Pancreas (tissue), 10 donors: ENCODE measurements at regions not wholly inside any gene's neighbourhood (a gene's known extent, or its start where the extent isn't known, plus 50 kb on each side); places are given as distances from the start of the nearest gene placed in this dataset.

Source experiments
- ATAC-seq, 4 donors: fragments of 200-7000 bp; cut with Tn5 transposase; one replicate each; pipeline versions ENCODE4 v1.8.0 to v1.9.1; 2020; ENCODE audit warnings: mild to moderate bottlenecking in 4 of 4, moderate library complexity in 4 of 4
- DNase-seq, 6 donors: peaks; one replicate each; pipeline ENCODE4 v3.0.0-alpha.2; 2020
- FAIRE-seq: peaks from 2 replicates; lab custom pipeline; 2012; peaks lifted over from hg19 to GRCh38; lab: Jason Lieb, UNC
- H3K27ac ChIP-seq, 4 donors: fragments of 200-600 bp; sonication (generic); 1 replicate in 3 of 4; 2 replicates in 1 of 4; pipeline versions ENCODE4 v1.5.0 to v1.8.0; 2020
- H3K27me3 ChIP-seq, 4 donors: fragments of 200-600 bp; one replicate each; pipeline ENCODE4 v1.8.0; 2021
- H3K36me3 ChIP-seq, 3 donors: fragments of 200-600 bp; sonication (generic) in 1 of 3; one replicate each; pipeline versions ENCODE4 v1.5.0 to v1.8.0; 2020 to 2021
- H3K4me1 ChIP-seq, 3 donors: fragments of 200-600 bp; one replicate each; pipeline ENCODE4 v1.8.0; 2021
- H3K4me3 ChIP-seq, 4 donors: fragments of 200-600 bp; sonication (generic) in 2 of 4; one replicate each; pipeline versions ENCODE4 v1.5.0 to v1.8.0; 2020 to 2021
- H3K9me3 ChIP-seq, 4 donors: fragments of 200-600 bp; one replicate each; pipeline ENCODE4 v1.8.0; 2021
- WGBS, 2 donors: extraction: QIAGEN DNeasy Blood & Tissue Kit; methylation state at CpG; one replicate each; pipeline ENCODE4 v1.1.7; 2013; 5-methylcytosine and 5-hydroxymethylcytosine counted together
- intact Hi-C, 3 donors: fragments of 100-400 bp; cut with DNase I; formaldehyde crosslinking; loops; one replicate each; pipeline versions ENCODE4 v1.11.1 to v1.14.2; 2022
- TF ChIP-seq, protein P1 (sequence below), 4 donors: fragments of 200-600 bp; sonication (generic) in 3 of 4; IDR thresholded peaks; one replicate each; pipeline versions ENCODE4 v1.5.0 to v1.8.0; 2021; ENCODE audit warnings: antibody characterized with exemption in 4 of 4
- donor health status: healthy with polysubstance abuse.
- donor health status: DM: no; HTN: no; CAD: no; lungs with moderate emphysema.
- donor health status: DM: no; HTN: no; CAD: no.
- donor health status: control.
- donor health status: control.
- donor health status: Bipolar disorder and iron deficiency.
- donor health status: DM: yes; HTN: yes; CAD: no.
- donor health status: DM: no; HTN: no; CAD: no.
- donor health status: DM: no; HTN: no; CAD: no.
- donor health status: DM: yes; HTN: yes; CAD: no.

DNA sequence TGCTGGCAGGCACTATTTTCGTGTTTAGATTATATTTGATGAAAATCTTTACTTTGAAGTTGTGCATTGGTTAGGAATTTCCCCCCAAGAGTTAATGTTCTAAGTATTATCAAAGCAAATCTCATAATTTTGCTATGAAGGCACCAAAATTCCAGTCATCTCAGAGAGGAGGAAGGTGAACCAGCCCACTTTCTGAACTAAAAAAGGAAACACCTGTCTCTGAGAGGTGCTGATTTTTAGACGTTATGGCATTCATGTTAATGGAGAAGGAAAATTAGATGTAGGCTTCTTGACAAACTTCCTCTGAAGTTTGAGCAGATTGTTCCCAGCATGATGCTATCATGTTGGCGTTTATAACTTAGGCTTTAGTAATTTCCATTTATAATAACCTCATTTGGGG lies 432.9 kb upstream of the ACTBL2 start:
- TF ChIP-seq, protein P1, sequence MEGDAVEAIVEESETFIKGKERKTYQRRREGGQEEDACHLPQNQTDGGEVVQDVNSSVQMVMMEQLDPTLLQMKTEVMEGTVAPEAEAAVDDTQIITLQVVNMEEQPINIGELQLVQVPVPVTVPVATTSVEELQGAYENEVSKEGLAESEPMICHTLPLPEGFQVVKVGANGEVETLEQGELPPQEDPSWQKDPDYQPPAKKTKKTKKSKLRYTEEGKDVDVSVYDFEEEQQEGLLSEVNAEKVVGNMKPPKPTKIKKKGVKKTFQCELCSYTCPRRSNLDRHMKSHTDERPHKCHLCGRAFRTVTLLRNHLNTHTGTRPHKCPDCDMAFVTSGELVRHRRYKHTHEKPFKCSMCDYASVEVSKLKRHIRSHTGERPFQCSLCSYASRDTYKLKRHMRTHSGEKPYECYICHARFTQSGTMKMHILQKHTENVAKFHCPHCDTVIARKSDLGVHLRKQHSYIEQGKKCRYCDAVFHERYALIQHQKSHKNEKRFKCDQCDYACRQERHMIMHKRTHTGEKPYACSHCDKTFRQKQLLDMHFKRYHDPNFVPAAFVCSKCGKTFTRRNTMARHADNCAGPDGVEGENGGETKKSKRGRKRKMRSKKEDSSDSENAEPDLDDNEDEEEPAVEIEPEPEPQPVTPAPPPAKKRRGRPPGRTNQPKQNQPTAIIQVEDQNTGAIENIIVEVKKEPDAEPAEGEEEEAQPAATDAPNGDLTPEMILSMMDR (IDR thresholded peaks at IDR 0.05), result no peak
- H3K9me3 ChIP-seq, result no peaks in the 10 kb centered on the region
- H3K27me3 ChIP-seq, result no peaks in the 10 kb centered on the region
- H3K27ac ChIP-seq, result no peak overlapping the region
- ATAC-seq, result no peak
- no peak for FAIRE-seq
- H3K36me3 ChIP-seq, result no peaks in the 10 kb centered on the region
- H3K4me3 ChIP-seq, result no peak overlapping the region
- H3K4me1 ChIP-seq, result no peaks in the 10 kb centered on the region
- intact Hi-C loops, result no loop called here
- no peak for DNase-seq
- 50 to 52% methylated on average over 3 of the region's 3 CpGs for WGBS, 2 donors

- TF ChIP-seq, protein P1 (IDR thresholded peaks at IDR 0.05), result no peak
- DNase-seq (no peak), FAIRE-seq (no peak), ATAC-seq (no peak)
- Histone ChIP-seq H3K27ac (no peak overlapping the region), H3K9me3 (no peaks in the 10 kb centered on the region), H3K4me1 (no peaks in the 10 kb centered on the region), H3K27me3 (no peaks in the 10 kb centered on the region), H3K36me3 (no peaks in the 10 kb centered on the region), H3K4me3 (no peak overlapping the region)
- whole genome bisulfite sequencing, 2 donors, result 72 to 73% methylated on average over 2 of the region's 2 CpGs
- intact Hi-C loops, result no loop called here
These were observed 428.8 kb upstream of the ACTBL2 start for GRCh38 chr5:57911438-57911837.

DNA sequence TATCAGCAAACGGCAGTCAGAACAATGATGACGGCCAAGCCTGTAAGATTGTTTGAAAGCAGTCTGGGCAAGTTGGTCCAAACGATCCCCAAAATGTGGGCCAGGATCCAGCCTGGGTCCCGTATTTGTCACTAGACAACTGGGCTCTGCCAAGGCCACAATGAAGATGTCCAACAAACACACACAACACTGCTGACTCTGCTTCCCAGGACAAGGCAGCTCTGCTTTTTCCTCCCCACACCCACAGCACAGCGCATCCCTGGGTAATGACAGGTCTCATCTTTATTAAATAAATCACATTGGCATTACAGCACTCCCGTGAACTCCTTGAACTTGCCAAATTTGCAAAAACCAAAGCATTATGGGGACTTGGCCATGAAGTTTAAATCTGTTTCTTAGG lies 424.1 kb upstream of the ACTBL2 start:
- Histone ChIP-seq H3K9me3 (no peaks in the 10 kb centered on the region), H3K4me1 (no peaks in the 10 kb centered on the region), H3K4me3 (no peak overlapping the region), H3K27me3 (no peaks in the 10 kb centered on the region), H3K27ac (no peak overlapping the region), H3K36me3 (no peaks in the 10 kb centered on the region)
- DNase-seq (no peak), ATAC-seq (no peak), FAIRE-seq (no peak)
- 86 to 91% methylated on average over 6 of the region's 6 CpGs for WGBS, 2 donors
- intact Hi-C loops, result no loop called here
- TF ChIP-seq, protein P1 (IDR thresholded peaks at IDR 0.05), result no peak

DNA sequence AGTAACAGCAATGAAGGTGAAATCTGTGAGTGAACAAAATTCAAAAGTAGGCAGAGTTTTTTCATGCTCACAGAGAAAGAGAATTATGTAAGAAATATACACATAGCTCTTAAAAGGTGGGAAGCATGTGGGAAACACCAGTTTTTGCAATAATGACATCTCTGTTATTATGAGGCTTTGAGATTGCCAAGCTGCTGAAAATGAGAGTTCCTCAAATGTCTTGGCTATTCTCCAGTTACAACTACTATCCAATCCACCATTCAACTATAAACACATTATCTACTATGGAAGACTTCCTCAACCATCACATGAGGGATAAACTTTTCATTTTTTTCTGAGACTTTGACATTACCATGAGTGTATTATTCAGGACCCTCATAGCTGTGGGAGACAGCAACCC lies 420.8 kb upstream of the ACTBL2 start:
- no peaks in the 10 kb centered on the region for H3K9me3 ChIP-seq
- no peak for DNase-seq
- intact Hi-C loops, result no loop called here
- no peak for FAIRE-seq
- no peaks in the 10 kb centered on the region for H3K36me3 ChIP-seq
- no peak overlapping the region for H3K4me3 ChIP-seq
- peaks cover 0 to 15% (median 11%) of the 10 kb centered on the region in 3 donors for H3K4me1 ChIP-seq
- H3K27me3 ChIP-seq, result no peaks in the 10 kb centered on the region
- ATAC-seq, result no peak
- TF ChIP-seq, protein P1 (IDR thresholded peaks at IDR 0.05), result no peak
- H3K27ac ChIP-seq, result no peak overlapping the region

DNA sequence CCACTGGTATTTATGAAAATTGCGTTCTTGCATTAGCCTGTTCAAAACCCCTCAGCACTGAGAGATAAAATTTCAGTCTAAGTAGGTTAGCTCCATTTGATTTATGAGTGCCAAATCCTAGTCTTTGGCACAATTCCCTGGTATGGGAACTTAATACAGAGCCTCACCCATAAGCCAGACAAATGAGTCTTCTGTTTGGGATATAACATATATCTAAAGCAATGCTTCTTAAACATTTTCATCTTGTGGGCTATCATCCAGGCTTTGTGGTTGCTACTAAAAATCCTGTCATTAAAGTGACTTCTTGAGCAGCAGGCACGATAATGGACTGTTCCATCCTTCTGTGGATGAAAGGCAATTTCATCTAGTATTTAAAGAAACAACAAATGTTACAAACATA lies 419.5 kb upstream of the ACTBL2 start:
- no peak for FAIRE-seq
- no peak for DNase-seq
- no peak overlapping the region for H3K4me3 ChIP-seq
- TF ChIP-seq, protein P1 (IDR thresholded peaks at IDR 0.05), result no peak
- no peak for ATAC-seq
- peaks cover 0 to 15% (median 11%) of the 10 kb centered on the region in 3 donors for H3K4me1 ChIP-seq
- H3K27ac ChIP-seq, result no peak overlapping the region
- no peaks in the 10 kb centered on the region for H3K36me3 ChIP-seq
- no peaks in the 10 kb centered on the region for H3K27me3 ChIP-seq
- intact Hi-C loops, result no loop called here
- no peaks in the 10 kb centered on the region for H3K9me3 ChIP-seq
- 73 to 78% methylated on average over 2 of the region's 2 CpGs for WGBS, 2 donors
